Endothelial cell of umbilical vein (primary cell): ENCODE measurements at regions not wholly inside any gene's neighbourhood (a gene's known extent, or its start where the extent isn't known, plus 50 kb on each side); places are given as distances from the start of the nearest gene placed in this dataset.

ENCODE experiments used
- BruUV-seq: library from RNA; stranded (reverse); fragments of 400-500 nt; replicated peaks from 2 replicates; lab custom pipeline; 2021; lab: Mats Ljungman, UMichigan
- CTCF ChIA-PET: fragments of 300-600, 350-600 bp; sonication (Branson Sonifier 250); formaldehyde crosslinking; loops from one replicate; lab custom pipeline; 2021; ENCODE audit warnings: antibody characterized with exemption, inconsistent platforms; lab: Charles Lee
- POLR2A ChIA-PET: fragments of 300-600, 350-600 bp; sonication (Branson Sonifier 250); formaldehyde crosslinking; loops from one replicate; lab custom pipeline; 2021; ENCODE audit warnings: antibody characterized with exemption, inconsistent platforms; lab: Charles Lee
- DNase-seq: peaks from one replicate; pipeline ENCODE4 v3.0.0-alpha.2; 2011; ENCODE audit warnings: low read depth, low spot score
- FAIRE-seq: peaks from 2 replicates; lab custom pipeline; 2011; peaks lifted over from hg19 to GRCh38; lab: Jason Lieb, UNC
- H2AFZ ChIP-seq: 2 replicates; pipeline ENCODE4 v1.6.0; 2012; ENCODE audit warnings: low read depth, low read length, control low read depth, inconsistent platforms
- H3K27ac ChIP-seq: 2 replicates; pipeline ENCODE4 v1.5.1; 2011; ENCODE audit warnings: low read depth, mild to moderate bottlenecking, control low read depth, low read length, moderate library complexity; ENCODE audit not compliant: insufficient read depth
- H3K27me3 ChIP-seq, 2 experiments: 2 replicates each; pipeline versions ENCODE4 v1.6.0 to v1.6.1; 2011; ENCODE audit warnings: low read length in 2 of 2, mixed read lengths in 1 of 2; ENCODE audit not compliant: control insufficient read depth in 2 of 2, insufficient read depth in 2 of 2
- H3K36me3 ChIP-seq, 2 experiments: 2 replicates in 1 of 2; 3 replicates in 1 of 2; pipeline ENCODE4 v1.5.1; 2011; ENCODE audit warnings: low read length in 2 of 2, mild to moderate bottlenecking in 1 of 2, moderate library complexity in 1 of 2; ENCODE audit not compliant: control insufficient read depth in 2 of 2, insufficient read depth in 2 of 2; ENCODE audit errors: extremely low read depth in 1 of 2
- H3K4me1 ChIP-seq: 3 replicates; pipeline ENCODE4 v1.5.1; 2011; ENCODE audit warnings: mild to moderate bottlenecking, low read length; ENCODE audit not compliant: control insufficient read depth, insufficient read depth; ENCODE audit errors: extremely low read depth
- H3K4me2 ChIP-seq: 2 replicates; pipeline ENCODE4 v1.6.1; 2011; ENCODE audit warnings: low read length, control low read depth, mixed read lengths; ENCODE audit not compliant: insufficient read depth
- H3K4me3 ChIP-seq, 3 experiments: fragments of 200-600 bp in 1 of 3; sonication (generic), shearing (Covaris generic) in 1 of 3; replicated peaks in 1 of 3; 2 replicates each; pipeline ENCODE4 v1.5.1; 2011 to 2016; ENCODE audit warnings: control low read depth in 3 of 3, low read length in 3 of 3, mild to moderate bottlenecking in 2 of 3, inconsistent platforms in 1 of 3, low read depth in 1 of 3, moderate library complexity in 1 of 3; ENCODE audit not compliant: insufficient read depth in 1 of 3
- H3K79me2 ChIP-seq: 2 replicates; pipeline ENCODE4 v1.6.0; 2012; ENCODE audit warnings: low read length, inconsistent platforms; ENCODE audit not compliant: control insufficient read depth, insufficient read depth
- H3K9ac ChIP-seq: replicated peaks from 2 replicates; pipeline ENCODE3; 2011; ENCODE audit warnings: low read length, control low read depth; ENCODE audit not compliant: insufficient read depth; ENCODE audit errors: extremely low read depth
- H3K9me1 ChIP-seq: replicated peaks from 3 replicates; pipeline ENCODE4 v1.6.0; 2011; ENCODE audit warnings: mild to moderate bottlenecking, low read length; ENCODE audit not compliant: control insufficient read depth, insufficient read depth; ENCODE audit errors: extremely low read depth
- H3K9me3 ChIP-seq: replicated peaks from 2 replicates; pipeline ENCODE4 v1.5.1; 2012; ENCODE audit warnings: low read length, inconsistent platforms; ENCODE audit not compliant: control insufficient read depth, insufficient read depth
- H4K20me1 ChIP-seq: replicated peaks from 2 replicates; pipeline ENCODE3; 2011; ENCODE audit warnings: mild to moderate bottlenecking, low read length; ENCODE audit not compliant: control insufficient read depth, insufficient read depth; ENCODE audit errors: extremely low read depth
- FOS ChIP-seq: IDR thresholded peaks from 2 replicates; pipeline ENCODE4 v1.6.1; 2011; ENCODE audit warnings: mild to moderate bottlenecking, low read length, moderate library complexity, borderline replicate concordance; ENCODE audit not compliant: insufficient read depth
- GATA2 ChIP-seq: IDR thresholded peaks from 2 replicates; pipeline ENCODE4 v1.7.0; 2011; ENCODE audit warnings: low read depth, mild to moderate bottlenecking, moderate library complexity, mixed read lengths, low read length; ENCODE audit not compliant: insufficient read length, insufficient read depth
- MYC ChIP-seq: IDR thresholded peaks from one replicate; pipeline ENCODE4 v1.6.1; 2011; ENCODE audit warnings: mild to moderate bottlenecking, low read depth, low read length
- POLR2AphosphoS5 ChIP-seq: IDR thresholded peaks from 2 replicates; pipeline ENCODE4 v1.6.1; 2012; ENCODE audit warnings: low read depth, mild to moderate bottlenecking, control low read depth, low read length, moderate library complexity; ENCODE audit not compliant: insufficient read depth
- dilution Hi-C: fragments of 300-500 bp; cut with MboI; formaldehyde crosslinking; loops from one replicate; pipeline ENCODE4 v1.15.0; 2019; ENCODE audit warnings: low sequenced_read_pairs; ENCODE audit not compliant: extremely low pct_ligation_motif_present
- intact Hi-C: fragments of 100-400 bp; cut with micrococcal nuclease; formaldehyde crosslinking; loops from one replicate; pipeline ENCODE4 v1.10.0; 2022
- TF ChIP-seq, protein P1 (sequence below), 2 donors: IDR thresholded peaks; 1 replicate in 1 of 2; 2 replicates in 1 of 2; pipeline ENCODE4 v1.5.1; 2011; ENCODE audit warnings: low read length in 2 of 2, mild to moderate bottlenecking in 2 of 2, moderate library complexity in 2 of 2, control low read depth in 1 of 2, inconsistent platforms in 1 of 2, low read depth in 1 of 2; ENCODE audit not compliant: insufficient read depth in 1 of 2; ENCODE audit errors: extremely low read depth in 1 of 2
- TF ChIP-seq, protein P2 (sequence below): IDR thresholded peaks from 2 replicates; pipeline ENCODE4 v1.6.1; 2011; ENCODE audit not compliant: insufficient read depth, insufficient read length

DNA sequence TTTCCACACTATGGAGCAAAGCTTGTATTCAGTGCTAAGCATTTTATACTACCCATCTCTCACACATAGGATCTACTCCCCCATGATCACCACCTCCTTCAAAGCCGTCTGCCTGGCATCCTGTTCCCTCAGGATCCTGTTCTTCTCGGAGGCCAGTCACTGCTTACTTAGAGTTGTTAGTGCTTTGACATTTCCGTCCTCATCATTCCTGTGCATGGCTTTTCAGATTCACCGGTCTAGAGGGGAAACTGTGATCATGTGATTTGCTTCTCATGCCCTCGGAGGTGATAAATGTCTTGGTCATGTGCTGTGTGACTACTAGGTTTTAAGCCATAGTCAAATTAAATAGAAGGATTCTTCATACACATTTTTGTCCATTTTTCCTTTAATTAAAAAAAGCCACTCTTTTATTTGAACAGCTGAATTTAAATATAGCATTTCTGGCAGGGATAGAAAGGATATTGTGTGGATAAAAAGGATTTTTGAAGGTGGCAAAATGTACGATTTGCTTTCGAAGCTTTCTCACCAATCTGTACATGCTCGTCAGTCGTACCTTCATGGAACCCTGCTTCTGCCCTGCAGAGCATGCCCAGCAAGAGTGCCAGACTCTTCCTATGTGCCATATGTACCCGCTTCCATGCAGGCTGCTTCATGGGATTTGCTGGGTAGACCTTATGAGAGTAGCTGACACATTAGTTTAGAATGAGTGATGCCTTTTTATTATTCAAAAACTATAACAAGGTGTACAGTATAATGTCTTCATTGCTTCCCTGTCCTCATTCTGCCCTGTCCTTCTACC, 53.3 kb downstream of the BMAL2 start:
- Histone ChIP-seq H3K4me2 (no peak overlapping the region), H3K4me3 (no peak overlapping the region), H4K20me1 (no peaks in the 10 kb centered on the region), H2AFZ (no peak overlapping the region), H3K9me1 (no peaks in the 10 kb centered on the region), H3K9me3 (no peaks in the 10 kb centered on the region), H3K79me2 (no peaks in the 10 kb centered on the region), H3K9ac (no peak overlapping the region), H3K27ac (no peak overlapping the region), H3K36me3 (peaks cover 0 to 3% of the 10 kb centered on the region in 2 experiments), H3K27me3 (no peaks in the 10 kb centered on the region), H3K4me1 (no peaks in the 10 kb centered on the region)
- BruUV-seq, result no TSS peak
- dilution Hi-C loops, result no loop called here
- intact Hi-C loops, result loop anchor here (2.0 to 10.0 kb wide), 2 partner anchors 243 to 371 kb away; partner anchors contain the start of gene TM7SF3
- POLR2A ChIA-PET, result no interaction called here
- DNase-seq (no peak), FAIRE-seq (no peak)
- TF ChIP-seq, protein P1, sequence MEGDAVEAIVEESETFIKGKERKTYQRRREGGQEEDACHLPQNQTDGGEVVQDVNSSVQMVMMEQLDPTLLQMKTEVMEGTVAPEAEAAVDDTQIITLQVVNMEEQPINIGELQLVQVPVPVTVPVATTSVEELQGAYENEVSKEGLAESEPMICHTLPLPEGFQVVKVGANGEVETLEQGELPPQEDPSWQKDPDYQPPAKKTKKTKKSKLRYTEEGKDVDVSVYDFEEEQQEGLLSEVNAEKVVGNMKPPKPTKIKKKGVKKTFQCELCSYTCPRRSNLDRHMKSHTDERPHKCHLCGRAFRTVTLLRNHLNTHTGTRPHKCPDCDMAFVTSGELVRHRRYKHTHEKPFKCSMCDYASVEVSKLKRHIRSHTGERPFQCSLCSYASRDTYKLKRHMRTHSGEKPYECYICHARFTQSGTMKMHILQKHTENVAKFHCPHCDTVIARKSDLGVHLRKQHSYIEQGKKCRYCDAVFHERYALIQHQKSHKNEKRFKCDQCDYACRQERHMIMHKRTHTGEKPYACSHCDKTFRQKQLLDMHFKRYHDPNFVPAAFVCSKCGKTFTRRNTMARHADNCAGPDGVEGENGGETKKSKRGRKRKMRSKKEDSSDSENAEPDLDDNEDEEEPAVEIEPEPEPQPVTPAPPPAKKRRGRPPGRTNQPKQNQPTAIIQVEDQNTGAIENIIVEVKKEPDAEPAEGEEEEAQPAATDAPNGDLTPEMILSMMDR (IDR thresholded peaks at IDR 0.05; ENCODE audit: extremely low read depth in 1 of 2, insufficient read depth in 1 of 2, low read depth in 1 of 2, low read length in 2 of 2), result no peak
- no peak for TF ChIP-seq MYC
- TF ChIP-seq, protein P2, sequence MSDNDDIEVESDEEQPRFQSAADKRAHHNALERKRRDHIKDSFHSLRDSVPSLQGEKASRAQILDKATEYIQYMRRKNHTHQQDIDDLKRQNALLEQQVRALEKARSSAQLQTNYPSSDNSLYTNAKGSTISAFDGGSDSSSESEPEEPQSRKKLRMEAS, result no peak
- no peak for TF ChIP-seq FOS
- TF ChIP-seq GATA2, result no peak
- TF ChIP-seq POLR2AphosphoS5, result no peak
- CTCF ChIA-PET, result interaction anchor here (0.9 to 2.3 kb wide), 9 partner anchors 17 to 370 kb away, joined by 3 to 11 read pairs (median 6); partner anchors contain the start of gene BMAL2
